Trophoblast cell (in vitro differentiated cells and primary cell): ENCODE measurements at regions not wholly inside any gene's neighbourhood (a gene's known extent, or its start where the extent isn't known, plus 50 kb on each side); places are given as distances from the start of the nearest gene placed in this dataset.

ENCODE experiments used
- DNase-seq, 2 donors: peaks; one replicate each; pipeline ENCODE4 v3.0.0-alpha.2; 2016
- H2AFZ ChIP-seq: 2 replicates; pipeline ENCODE4 v1.6.1; 2013; ENCODE audit warnings: low read length, moderate library complexity, mild to moderate bottlenecking; ENCODE audit not compliant: insufficient read depth, poor library complexity
- H2AK5ac ChIP-seq: 2 replicates; pipeline ENCODE4 v1.6.1; 2013; ENCODE audit warnings: mild to moderate bottlenecking, low read length
- H2BK120ac ChIP-seq: 2 replicates; pipeline ENCODE4 v1.6.1; 2013; ENCODE audit warnings: low read length, mild to moderate bottlenecking, moderate library complexity; ENCODE audit not compliant: insufficient read depth, poor library complexity
- H2BK12ac ChIP-seq: 2 replicates; pipeline ENCODE4 v1.6.1; 2013; ENCODE audit warnings: mild to moderate bottlenecking, low read length, moderate library complexity
- H2BK5ac ChIP-seq: 2 replicates; pipeline ENCODE4 v1.6.1; 2013; ENCODE audit warnings: low read length, low read depth, moderate library complexity, mild to moderate bottlenecking; ENCODE audit not compliant: poor library complexity
- H3K14ac ChIP-seq: 2 replicates; pipeline ENCODE4 v1.6.1; 2013; ENCODE audit warnings: mild to moderate bottlenecking, low read length
- H3K18ac ChIP-seq: 2 replicates; pipeline ENCODE4 v1.6.1; 2013; ENCODE audit warnings: mild to moderate bottlenecking, low read length
- H3K23ac ChIP-seq: 2 replicates; pipeline ENCODE4 v1.6.1; 2013; ENCODE audit warnings: low read length
- H3K27ac ChIP-seq: 2 replicates; pipeline ENCODE4 v1.5.1; 2013; ENCODE audit warnings: low read depth, mild to moderate bottlenecking, inconsistent platforms, low read length, moderate library complexity
- H3K27me3 ChIP-seq: 2 replicates; pipeline ENCODE4 v1.6.1; 2013; ENCODE audit warnings: inconsistent platforms, mild to moderate bottlenecking, low read length, moderate library complexity; ENCODE audit not compliant: insufficient read depth
- H3K36me3 ChIP-seq, 2 experiments: 1 replicate in 1 of 2; 2 replicates in 1 of 2; pipeline ENCODE4 v1.6.1; 2013; ENCODE audit warnings: low read length in 2 of 2, mild to moderate bottlenecking in 2 of 2, moderate library complexity in 1 of 2; ENCODE audit not compliant: insufficient read depth in 2 of 2, control insufficient read depth in 1 of 2
- H3K4ac ChIP-seq: 2 replicates; pipeline ENCODE4 v1.6.1; 2013; ENCODE audit warnings: low read depth, mild to moderate bottlenecking, low read length, moderate library complexity
- H3K4me1 ChIP-seq, 2 experiments: 1 replicate in 1 of 2; 2 replicates in 1 of 2; pipeline ENCODE4 v1.6.1; 2013; ENCODE audit warnings: low read length in 2 of 2, mild to moderate bottlenecking in 2 of 2, moderate library complexity in 1 of 2; ENCODE audit not compliant: insufficient read depth in 2 of 2, control insufficient read depth in 1 of 2
- H3K4me2 ChIP-seq: 2 replicates; pipeline ENCODE4 v1.6.1; 2013; ENCODE audit warnings: inconsistent platforms, mild to moderate bottlenecking, low read length, moderate library complexity
- H3K4me3 ChIP-seq: 2 replicates; pipeline ENCODE4 v1.5.1; 2013; ENCODE audit warnings: mild to moderate bottlenecking, low read depth, low read length, inconsistent platforms
- H3K79me1 ChIP-seq: one replicate; pipeline ENCODE4 v1.6.1; 2013; ENCODE audit warnings: low read length
- H3K79me2 ChIP-seq: 2 replicates; pipeline ENCODE4 v1.6.1; 2013; ENCODE audit warnings: low read length, mild to moderate bottlenecking; ENCODE audit not compliant: control insufficient read depth, insufficient read depth, poor library complexity
- H3K9ac ChIP-seq: 2 replicates; pipeline ENCODE4 v1.6.1; 2013; ENCODE audit warnings: mild to moderate bottlenecking, low read length
- H3K9me3 ChIP-seq: 2 replicates; pipeline ENCODE4 v1.6.1; 2013; ENCODE audit warnings: low read depth, mild to moderate bottlenecking, control low read depth, inconsistent platforms, low read length; ENCODE audit not compliant: insufficient read depth
- H4K12ac ChIP-seq: 2 replicates; pipeline ENCODE4 v1.6.1; 2013; ENCODE audit warnings: low read depth, mild to moderate bottlenecking, low read length, moderate library complexity
- H4K8ac ChIP-seq: 2 replicates; pipeline ENCODE4 v1.6.1; 2013; ENCODE audit warnings: low read depth, mild to moderate bottlenecking, low read length, moderate library complexity
- H4K91ac ChIP-seq: one replicate; pipeline ENCODE4 v1.6.1; 2013; ENCODE audit warnings: low read depth, mild to moderate bottlenecking, low read length, moderate library complexity
- WGBS: extraction: QIAGEN DNeasy Blood & Tissue Kit; methylation state at CpG from one replicate; pipeline ENCODE4 v1.1.7; 2013; ENCODE audit warnings: missing lambda C conversion rate; ENCODE audit not compliant: insufficient read length, insufficient coverage; ENCODE audit errors: extremely low coverage; 5-methylcytosine and 5-hydroxymethylcytosine counted together

DNA sequence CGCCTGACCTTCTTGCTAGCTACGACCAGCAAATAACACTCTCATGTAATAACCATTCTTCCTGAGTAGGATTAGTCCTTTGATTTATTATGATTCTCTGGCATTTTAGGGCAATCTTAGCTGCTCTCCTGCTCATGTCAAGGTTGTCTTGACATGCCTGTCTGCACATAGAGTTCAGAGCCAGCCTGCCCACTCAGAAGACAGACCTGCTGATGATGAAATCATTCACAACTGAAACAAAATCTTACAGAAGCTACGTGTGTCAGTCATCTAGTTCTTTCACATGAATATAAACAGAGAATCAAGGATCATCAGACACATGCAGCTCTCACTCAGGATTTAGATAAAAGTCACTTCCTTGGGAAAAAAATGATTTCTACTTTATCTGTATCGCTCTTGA lies 173.6 kb upstream of the LYSMD4 start:
- no peak overlapping the region for H3K18ac ChIP-seq
- no peak overlapping the region for H2BK120ac ChIP-seq
- no peaks in the 10 kb centered on the region for H3K27me3 ChIP-seq
- H4K91ac ChIP-seq, result no peak overlapping the region
- no peak for DNase-seq
- no peak overlapping the region for H3K23ac ChIP-seq
- H3K4ac ChIP-seq, result no peak overlapping the region
- H3K27ac ChIP-seq, result no peak overlapping the region
- no peak overlapping the region for H2BK5ac ChIP-seq
- no peak overlapping the region for H3K4me2 ChIP-seq
- H2BK12ac ChIP-seq, result no peak overlapping the region
- H3K9me3 ChIP-seq, result no peaks in the 10 kb centered on the region
- H3K36me3 ChIP-seq, result no peaks in the 10 kb centered on the region
- H2AFZ ChIP-seq, result no peak overlapping the region
- no peak overlapping the region for H3K14ac ChIP-seq
- H3K79me2 ChIP-seq, result no peaks in the 10 kb centered on the region
- H2AK5ac ChIP-seq, result no peak overlapping the region
- no peak overlapping the region for H3K9ac ChIP-seq
- no CpG with 5 or more reads among the region's 4 CpGs for WGBS
- no peak overlapping the region for H4K12ac ChIP-seq
- no peaks in the 10 kb centered on the region for H3K79me1 ChIP-seq
- H4K8ac ChIP-seq, result no peak overlapping the region
- H3K4me3 ChIP-seq, result no peak overlapping the region
- no peaks in the 10 kb centered on the region for H3K4me1 ChIP-seq

DNA sequence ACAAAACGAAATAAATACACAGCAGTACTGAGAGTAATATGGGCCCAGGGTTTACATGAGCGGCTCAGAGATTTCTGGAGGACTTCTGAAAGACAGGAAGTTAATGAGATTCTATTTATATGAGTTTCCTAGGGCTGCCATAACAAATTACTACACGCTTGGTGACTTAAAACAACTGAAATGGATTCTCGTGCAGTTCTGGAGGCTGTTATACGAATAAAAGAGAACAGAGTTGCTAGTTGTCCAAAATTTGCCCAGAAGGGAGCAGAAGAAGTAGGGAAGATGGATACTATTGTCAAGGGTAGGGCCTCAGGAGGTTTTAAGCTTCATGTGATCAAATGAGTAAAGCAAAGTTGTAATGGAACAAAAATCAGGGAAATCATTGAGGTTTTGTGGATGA lies 173.1 kb upstream of the LYSMD4 start:
- H2BK12ac ChIP-seq, result no peak overlapping the region
- H3K4me2 ChIP-seq, result no peak overlapping the region
- no peaks in the 10 kb centered on the region for H3K9me3 ChIP-seq
- no peak overlapping the region for H3K9ac ChIP-seq
- no peak overlapping the region for H4K8ac ChIP-seq
- no peak overlapping the region for H4K91ac ChIP-seq
- no peak overlapping the region for H3K4me3 ChIP-seq
- H3K79me1 ChIP-seq, result no peaks in the 10 kb centered on the region
- no peak overlapping the region for H2BK120ac ChIP-seq
- H3K4ac ChIP-seq, result no peak overlapping the region
- H3K14ac ChIP-seq, result no peak overlapping the region
- H2BK5ac ChIP-seq, result no peak overlapping the region
- no peaks in the 10 kb centered on the region for H3K36me3 ChIP-seq
- no peak overlapping the region for H2AFZ ChIP-seq
- H3K79me2 ChIP-seq, result no peaks in the 10 kb centered on the region
- DNase-seq, result no peak
- H3K18ac ChIP-seq, result no peak overlapping the region
- H2AK5ac ChIP-seq, result no peak overlapping the region
- no peaks in the 10 kb centered on the region for H3K27me3 ChIP-seq
- no peak overlapping the region for H4K12ac ChIP-seq
- WGBS, result no CpG with 5 or more reads among the region's 5 CpGs
- H3K23ac ChIP-seq, result no peak overlapping the region
- no peaks in the 10 kb centered on the region for H3K4me1 ChIP-seq
- H3K27ac ChIP-seq, result no peak overlapping the region

DNA sequence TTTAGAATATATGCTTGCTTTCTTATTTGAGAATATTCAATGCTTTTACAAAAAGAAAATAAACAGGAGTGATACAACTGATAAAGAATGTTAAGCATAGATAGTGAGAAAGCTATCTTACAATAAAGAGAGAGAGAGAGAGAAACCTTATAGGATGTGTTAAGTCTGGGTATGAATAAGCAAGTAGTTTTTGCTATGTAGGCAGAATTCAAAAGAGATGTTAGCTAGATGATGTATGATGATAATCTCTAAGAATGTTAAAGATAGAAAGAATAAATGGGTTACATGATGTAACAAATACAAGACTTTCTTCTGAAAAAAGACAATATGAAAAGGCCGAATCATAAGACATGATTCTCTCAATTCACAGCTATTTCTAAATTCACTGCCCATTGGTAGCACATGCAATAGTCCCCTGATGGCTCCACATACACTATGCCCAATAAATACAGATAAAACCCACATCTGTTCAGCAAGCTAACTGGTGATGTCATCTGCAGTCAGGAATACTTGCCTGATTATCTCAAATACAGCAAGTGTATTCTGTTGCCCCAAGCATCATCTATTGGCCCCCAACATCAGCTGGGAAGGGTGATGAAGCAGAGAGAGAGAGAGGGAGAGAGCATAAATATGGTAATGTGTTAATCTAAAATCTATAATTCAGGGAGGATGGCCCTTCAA lies 169.2 kb upstream of the LYSMD4 start:
- Histone ChIP-seq H3K4me2 (no peak overlapping the region), H3K4me3 (no peak overlapping the region), H3K9ac (no peak overlapping the region), H3K27ac (no peak overlapping the region), H3K18ac (no peak overlapping the region), H4K8ac (no peak overlapping the region), H3K27me3 (no peaks in the 10 kb centered on the region), H3K23ac (no peak overlapping the region), H2BK12ac (no peak overlapping the region), H3K9me3 (no peaks in the 10 kb centered on the region), H4K91ac (no peak overlapping the region), H3K4me1 (no peaks in the 10 kb centered on the region), H4K12ac (no peak overlapping the region), H2BK120ac (no peak overlapping the region), H3K14ac (no peak overlapping the region), H2AFZ (no peak overlapping the region), H3K4ac (no peak overlapping the region), H3K36me3 (no peaks in the 10 kb centered on the region), H3K79me2 (no peaks in the 10 kb centered on the region), H2BK5ac (no peak overlapping the region), H2AK5ac (no peak overlapping the region), H3K79me1 (no peaks in the 10 kb centered on the region)
- no peak for DNase-seq
- no CpG with 5 or more reads among the region's 1 CpG for WGBS

DNA sequence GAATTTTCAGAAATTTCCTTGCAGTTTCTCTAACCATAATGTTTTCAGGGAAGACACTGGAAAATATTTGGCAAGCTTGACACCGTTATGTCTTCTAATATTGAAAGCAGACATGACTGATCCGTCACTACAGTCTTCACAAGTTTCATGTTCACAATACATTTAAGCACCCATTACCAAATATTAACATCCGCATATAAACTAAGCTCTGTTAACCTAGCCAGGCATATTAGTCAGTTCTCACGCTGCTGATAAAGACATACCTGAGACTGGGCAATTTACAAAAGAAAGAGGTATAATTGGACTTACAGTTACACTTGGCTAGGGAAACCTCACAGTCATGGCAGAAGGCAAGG lies 162.7 kb upstream of the LYSMD4 start:
- WGBS, result no CpG with 5 or more reads among the region's 4 CpGs
- Histone ChIP-seq H3K27ac (no peak overlapping the region), H3K4me1 (no peaks in the 10 kb centered on the region), H2BK12ac (no peak overlapping the region), H2AK5ac (no peak overlapping the region), H4K12ac (no peak overlapping the region), H3K4me3 (no peak overlapping the region), H3K14ac (no peak overlapping the region), H3K4ac (no peak overlapping the region), H4K91ac (no peak overlapping the region), H3K23ac (no peak overlapping the region), H3K36me3 (no peaks in the 10 kb centered on the region), H4K8ac (no peak overlapping the region), H2BK5ac (no peak overlapping the region), H3K27me3 (no peaks in the 10 kb centered on the region), H3K4me2 (no peak overlapping the region), H3K9ac (no peak overlapping the region), H3K18ac (no peak overlapping the region), H3K79me1 (no peaks in the 10 kb centered on the region), H3K79me2 (no peaks in the 10 kb centered on the region), H3K9me3 (no peaks in the 10 kb centered on the region), H2AFZ (no peak overlapping the region), H2BK120ac (no peak overlapping the region)
- DNase-seq, result no peak
